Breast epithelium (tissue), 3 donors: ENCODE measurements at regions not wholly inside any gene's neighbourhood (a gene's known extent, or its start where the extent isn't known, plus 50 kb on each side); places are given as distances from the start of the nearest gene placed in this dataset.

Source experiments
- POLR2AphosphoS5 ChIP-seq, 3 donors: sonication (generic); formaldehyde crosslinking; IDR thresholded peaks; one replicate each; pipeline ENCODE4 v1.6.1; 2017; ENCODE audit warnings: antibody characterized with exemption in 3 of 3
- TF ChIP-seq, protein P1 (sequence below), 3 donors: fragments of 450-650 bp; IDR thresholded peaks; one replicate each; pipeline ENCODE4 v1.5.1; 2016 to 2017; ENCODE audit warnings: antibody characterized with exemption in 3 of 3, mild to moderate bottlenecking in 3 of 3, moderate library complexity in 3 of 3

DNA sequence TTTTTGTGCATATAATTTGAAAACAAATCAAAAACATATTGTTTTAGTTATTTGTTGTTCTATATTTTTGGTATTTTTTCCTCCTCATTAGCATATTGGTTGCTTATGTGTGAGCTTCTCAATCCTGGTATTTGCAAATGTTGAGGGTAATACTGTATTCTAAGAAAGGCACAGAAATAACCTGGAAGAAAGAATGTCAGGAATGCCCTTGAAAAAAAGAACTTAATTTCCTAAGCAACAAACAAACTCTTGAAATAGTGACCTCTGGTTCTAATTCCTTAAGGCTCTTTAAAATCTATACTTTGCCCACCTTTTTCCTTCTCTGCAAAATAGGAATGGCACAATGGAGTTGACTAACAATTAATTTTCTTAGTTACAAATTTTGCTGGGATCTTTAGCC is 117.5 kb downstream of the HMHB1 start:
- no peak for TF ChIP-seq POLR2AphosphoS5 (IDR thresholded peaks at IDR 0.05)
- TF ChIP-seq, protein P1, sequence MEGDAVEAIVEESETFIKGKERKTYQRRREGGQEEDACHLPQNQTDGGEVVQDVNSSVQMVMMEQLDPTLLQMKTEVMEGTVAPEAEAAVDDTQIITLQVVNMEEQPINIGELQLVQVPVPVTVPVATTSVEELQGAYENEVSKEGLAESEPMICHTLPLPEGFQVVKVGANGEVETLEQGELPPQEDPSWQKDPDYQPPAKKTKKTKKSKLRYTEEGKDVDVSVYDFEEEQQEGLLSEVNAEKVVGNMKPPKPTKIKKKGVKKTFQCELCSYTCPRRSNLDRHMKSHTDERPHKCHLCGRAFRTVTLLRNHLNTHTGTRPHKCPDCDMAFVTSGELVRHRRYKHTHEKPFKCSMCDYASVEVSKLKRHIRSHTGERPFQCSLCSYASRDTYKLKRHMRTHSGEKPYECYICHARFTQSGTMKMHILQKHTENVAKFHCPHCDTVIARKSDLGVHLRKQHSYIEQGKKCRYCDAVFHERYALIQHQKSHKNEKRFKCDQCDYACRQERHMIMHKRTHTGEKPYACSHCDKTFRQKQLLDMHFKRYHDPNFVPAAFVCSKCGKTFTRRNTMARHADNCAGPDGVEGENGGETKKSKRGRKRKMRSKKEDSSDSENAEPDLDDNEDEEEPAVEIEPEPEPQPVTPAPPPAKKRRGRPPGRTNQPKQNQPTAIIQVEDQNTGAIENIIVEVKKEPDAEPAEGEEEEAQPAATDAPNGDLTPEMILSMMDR (IDR thresholded peaks at IDR 0.05) = no peak
